GM12878 (cell line): ENCODE measurements at regions not wholly inside any gene's neighbourhood (a gene's known extent, or its start where the extent isn't known, plus 50 kb on each side); places are given as distances from the start of the nearest gene placed in this dataset.

ENCODE experiments used
- ATAC-seq: fragments of 200-7000 bp; cut with Tn5 transposase; 3 replicates; pipeline ENCODE4 v1.9.1; 2020; ENCODE audit warnings: mild to moderate bottlenecking, moderate library complexity
- BruUV-seq: library from RNA; stranded (reverse); fragments of 400-500 nt; replicated peaks from 2 replicates; lab custom pipeline; 2021; lab: Mats Ljungman, UMichigan
- CTCF ChIA-PET: fragments of 300-600 bp; sonication (Branson Sonifier 250); formaldehyde crosslinking; extraction: SDS; loops from one replicate; lab custom pipeline; 2021; ENCODE audit warnings: inconsistent platforms; lab: Yijun Ruan, JAX
- POLR2A ChIA-PET: fragments of 350-600 bp; formaldehyde crosslinking; extraction: SDS; loops from one replicate; lab custom pipeline; 2021; ENCODE audit warnings: inconsistent platforms; lab: Charles Lee
- RAD21 ChIA-PET: fragments of 300-600 bp; sonication (Branson Sonifier 250); formaldehyde crosslinking; loops from one replicate; lab custom pipeline; 2023; ENCODE audit warnings: antibody characterized with exemption; ENCODE audit not compliant: unreplicated experiment; lab: Charles Lee
- SMC1A ChIA-PET: fragments of 300-600 bp; sonication (Branson Sonifier 250); formaldehyde crosslinking; loops from one replicate; lab custom pipeline; 2023; ENCODE audit not compliant: unreplicated experiment, uncharacterized antibody; lab: Charles Lee
- DNase-seq: peaks from one replicate; pipeline ENCODE4 v3.0.0-alpha.2; 2011; ENCODE audit warnings: low read depth, low spot score
- FAIRE-seq: peaks from 3 replicates; lab custom pipeline; 2011; peaks lifted over from hg19 to GRCh38; lab: Jason Lieb, UNC
- H2AFZ ChIP-seq: 2 replicates; pipeline ENCODE4 v1.6.0; 2011; ENCODE audit warnings: low read depth, low read length, control low read depth; ENCODE audit not compliant: control insufficient read depth
- H3K27ac ChIP-seq: 2 replicates; pipeline ENCODE4 v1.5.1; 2011; ENCODE audit warnings: control low read depth; ENCODE audit not compliant: control insufficient read depth, insufficient read depth
- H3K27me3 ChIP-seq, 2 experiments: replicated peaks in 1 of 2; 2 replicates each; pipeline versions ENCODE4 v1.6.0 to v1.6.1; 2011; ENCODE audit warnings: low read length in 1 of 2; ENCODE audit not compliant: control insufficient read depth in 2 of 2, insufficient read depth in 2 of 2
- H3K36me3 ChIP-seq, 2 experiments: 2 replicates each; pipeline ENCODE4 v1.5.1; 2011; ENCODE audit warnings: low read length in 1 of 2; ENCODE audit not compliant: control insufficient read depth in 2 of 2, insufficient read depth in 2 of 2
- H3K4me1 ChIP-seq: 2 replicates; pipeline ENCODE4 v1.6.1; 2011; ENCODE audit warnings: mild to moderate bottlenecking, low read length, moderate library complexity, mixed read lengths; ENCODE audit not compliant: control insufficient read depth, insufficient read depth
- H3K4me2 ChIP-seq: 2 replicates; pipeline ENCODE4 v1.6.0; 2011; ENCODE audit warnings: control low read depth; ENCODE audit not compliant: control insufficient read depth, insufficient read depth
- H3K4me3 ChIP-seq: fragments of 200-600 bp; sonication (generic); 2 replicates; pipeline ENCODE4 v1.5.1; 2016
- H3K79me2 ChIP-seq: 2 replicates; pipeline ENCODE4 v1.6.0; 2011; ENCODE audit warnings: low read length; ENCODE audit not compliant: control insufficient read depth, insufficient read depth
- H3K9ac ChIP-seq: 2 replicates; pipeline ENCODE4 v1.8.0; 2011; ENCODE audit warnings: low read length, control low read depth, mixed read lengths; ENCODE audit not compliant: control insufficient read depth, insufficient read depth
- H3K9me3 ChIP-seq: replicated peaks from 3 replicates; pipeline ENCODE4 v1.5.1; 2011; ENCODE audit warnings: mild to moderate bottlenecking, low read length; ENCODE audit not compliant: control insufficient read depth, insufficient read depth
- H4K20me1 ChIP-seq: 2 replicates; pipeline ENCODE4 v1.6.0; 2011; ENCODE audit not compliant: control insufficient read depth, insufficient read depth
- ASH2L ChIP-seq: fragments of 300-600, 200-600 bp; sonication (generic); IDR thresholded peaks from 2 replicates; pipeline ENCODE4 v1.6.1; 2017; ENCODE audit warnings: low read depth, mild to moderate bottlenecking, borderline replicate concordance
- CHD4 ChIP-seq: fragments of 200-600 bp; sonication (generic); IDR thresholded peaks from 2 replicates; pipeline ENCODE4 v1.6.1; 2016; ENCODE audit warnings: mild to moderate bottlenecking
- JUNB ChIP-seq: IDR thresholded peaks from 2 replicates; pipeline ENCODE4 v1.6.1; 2016; ENCODE audit warnings: antibody characterized with exemption, mild to moderate bottlenecking
- MTA2 ChIP-seq: fragments of 450-650 bp; IDR thresholded peaks from 2 replicates; pipeline ENCODE4 v1.6.1; 2016; ENCODE audit warnings: low read depth, mild to moderate bottlenecking, moderate library complexity
- NR2C1 ChIP-seq: fragments of 450-650 bp; IDR thresholded peaks from 2 replicates; pipeline ENCODE4 v1.6.1; 2017; ENCODE audit warnings: antibody characterized with exemption, mild to moderate bottlenecking, moderate library complexity
- SIX5 ChIP-seq: IDR thresholded peaks from 2 replicates; pipeline ENCODE4 v1.6.1; 2011; ENCODE audit warnings: mild to moderate bottlenecking, low read depth, low read length, moderate library complexity; ENCODE audit not compliant: severe bottlenecking
- TCF12 ChIP-seq: IDR thresholded peaks from 2 replicates; pipeline ENCODE4 v1.6.1; 2011; ENCODE audit warnings: low read depth, mild to moderate bottlenecking, low read length
- WGBS: methylation state at CpG from one replicate; pipeline ENCODE4 v1.1.6; 2016; ENCODE audit warnings: low lambda C conversion rate; ENCODE audit not compliant: insufficient replicate concordance, insufficient coverage; ENCODE audit errors: missing lambda C conversion rate; 5-methylcytosine and 5-hydroxymethylcytosine counted together
- in situ Hi-C: fragments of 300-500 bp; cut with MboI; formaldehyde crosslinking; loops from 9 replicates; pipeline ENCODE4 v1.14.3; 2018; ENCODE audit warnings: mixed read lengths
- intact Hi-C: fragments of 100-400 bp; cut with micrococcal nuclease; formaldehyde crosslinking; loops from one replicate; pipeline ENCODE4 v1.14.2; 2022; ENCODE audit not compliant: unreplicated experiment
- TF ChIP-seq, protein P1 (sequence below): IDR thresholded peaks from 2 replicates; pipeline ENCODE4 v1.6.1; 2011; ENCODE audit warnings: borderline replicate concordance, low read depth, mild to moderate bottlenecking, moderate library complexity, mixed read lengths, low read length; ENCODE audit not compliant: insufficient read depth; ENCODE audit errors: extremely low read length
- TF ChIP-seq, protein P2 (sequence below): fragments of 450-650 bp; IDR thresholded peaks from 2 replicates; pipeline ENCODE4 v1.6.1; 2017; ENCODE audit warnings: mild to moderate bottlenecking, moderate library complexity

DNA sequence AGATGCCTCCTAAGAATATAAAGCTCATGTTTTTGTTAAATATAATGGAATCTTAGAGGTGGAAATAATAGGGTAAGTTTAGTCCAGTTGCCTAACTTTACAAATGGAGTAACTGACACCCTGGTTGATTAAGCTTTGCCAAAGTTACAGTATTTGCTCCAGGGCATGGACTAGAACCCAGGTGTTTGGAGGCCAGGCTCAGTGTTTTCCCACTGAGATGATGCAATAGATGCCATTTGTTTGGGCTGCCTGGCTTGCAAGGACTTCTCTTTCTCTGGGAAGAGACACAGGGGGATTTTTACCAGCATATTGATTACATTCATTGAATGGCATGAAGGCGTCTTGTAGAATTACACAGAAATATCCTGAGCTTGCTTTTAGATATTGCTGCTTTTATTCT, 397.8 kb downstream of the SLC4A3 start:
- Histone ChIP-seq H3K79me2 (no peaks in the 10 kb centered on the region), H4K20me1 (no peaks in the 10 kb centered on the region)
- no peak for DNase-seq
- SMC1A ChIA-PET = no interaction called here
- TF ChIP-seq MTA2 (no peak), NR2C1 (no peak), JUNB (no peak), SIX5 (no peak), TCF12 (no peak), ASH2L (no peak), CHD4 (no peak)
- TF ChIP-seq, protein P1, sequence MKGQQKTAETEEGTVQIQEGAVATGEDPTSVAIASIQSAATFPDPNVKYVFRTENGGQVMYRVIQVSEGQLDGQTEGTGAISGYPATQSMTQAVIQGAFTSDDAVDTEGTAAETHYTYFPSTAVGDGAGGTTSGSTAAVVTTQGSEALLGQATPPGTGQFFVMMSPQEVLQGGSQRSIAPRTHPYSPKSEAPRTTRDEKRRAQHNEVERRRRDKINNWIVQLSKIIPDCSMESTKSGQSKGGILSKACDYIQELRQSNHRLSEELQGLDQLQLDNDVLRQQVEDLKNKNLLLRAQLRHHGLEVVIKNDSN = no peak
- TF ChIP-seq, protein P2, sequence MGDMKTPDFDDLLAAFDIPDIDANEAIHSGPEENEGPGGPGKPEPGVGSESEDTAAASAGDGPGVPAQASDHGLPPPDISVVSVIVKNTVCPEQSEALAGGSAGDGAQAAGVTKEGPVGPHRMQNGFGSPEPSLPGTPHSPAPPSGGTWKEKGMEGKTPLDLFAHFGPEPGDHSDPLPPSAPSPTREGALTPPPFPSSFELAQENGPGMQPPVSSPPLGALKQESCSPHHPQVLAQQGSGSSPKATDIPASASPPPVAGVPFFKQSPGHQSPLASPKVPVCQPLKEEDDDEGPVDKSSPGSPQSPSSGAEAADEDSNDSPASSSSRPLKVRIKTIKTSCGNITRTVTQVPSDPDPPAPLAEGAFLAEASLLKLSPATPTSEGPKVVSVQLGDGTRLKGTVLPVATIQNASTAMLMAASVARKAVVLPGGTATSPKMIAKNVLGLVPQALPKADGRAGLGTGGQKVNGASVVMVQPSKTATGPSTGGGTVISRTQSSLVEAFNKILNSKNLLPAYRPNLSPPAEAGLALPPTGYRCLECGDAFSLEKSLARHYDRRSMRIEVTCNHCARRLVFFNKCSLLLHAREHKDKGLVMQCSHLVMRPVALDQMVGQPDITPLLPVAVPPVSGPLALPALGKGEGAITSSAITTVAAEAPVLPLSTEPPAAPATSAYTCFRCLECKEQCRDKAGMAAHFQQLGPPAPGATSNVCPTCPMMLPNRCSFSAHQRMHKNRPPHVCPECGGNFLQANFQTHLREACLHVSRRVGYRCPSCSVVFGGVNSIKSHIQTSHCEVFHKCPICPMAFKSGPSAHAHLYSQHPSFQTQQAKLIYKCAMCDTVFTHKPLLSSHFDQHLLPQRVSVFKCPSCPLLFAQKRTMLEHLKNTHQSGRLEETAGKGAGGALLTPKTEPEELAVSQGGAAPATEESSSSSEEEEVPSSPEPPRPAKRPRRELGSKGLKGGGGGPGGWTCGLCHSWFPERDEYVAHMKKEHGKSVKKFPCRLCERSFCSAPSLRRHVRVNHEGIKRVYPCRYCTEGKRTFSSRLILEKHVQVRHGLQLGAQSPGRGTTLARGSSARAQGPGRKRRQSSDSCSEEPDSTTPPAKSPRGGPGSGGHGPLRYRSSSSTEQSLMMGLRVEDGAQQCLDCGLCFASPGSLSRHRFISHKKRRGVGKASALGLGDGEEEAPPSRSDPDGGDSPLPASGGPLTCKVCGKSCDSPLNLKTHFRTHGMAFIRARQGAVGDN = no peak
- TF ChIP-seq, all 136 proteins: peak for 0
- H3K9ac ChIP-seq = no peak overlapping the region
- BruUV-seq = no TSS peak
- WGBS = 30% methylated on average over 1 of the region's 1 CpG
- intact Hi-C loops = no loop called here
- CTCF ChIA-PET = no interaction called here
- H3K27ac ChIP-seq = no peak overlapping the region
- no peak overlapping the region for H2AFZ ChIP-seq
- no peaks in the 10 kb centered on the region for H3K36me3 ChIP-seq
- no peak overlapping the region for H3K4me2 ChIP-seq
- FAIRE-seq (no peak), ATAC-seq (no peak)
- in situ Hi-C loops = no loop called here
- no peak overlapping the region for H3K4me3 ChIP-seq
- POLR2A ChIA-PET = no interaction called here
- no peaks in the 10 kb centered on the region for H3K27me3 ChIP-seq
- no peaks in the 10 kb centered on the region for H3K9me3 ChIP-seq
- RAD21 ChIA-PET = no interaction called here
- no peaks in the 10 kb centered on the region for H3K4me1 ChIP-seq
